SK-N-SH (cell line): ENCODE measurements at regions not wholly inside any gene's neighbourhood (a gene's known extent, or its start where the extent isn't known, plus 50 kb on each side); places are given as distances from the start of the nearest gene placed in this dataset.

Experiments used
- CTCF ChIA-PET: fragments of 300-600, 350-600 bp; formaldehyde crosslinking; extraction: SDS; loops from one replicate; lab custom pipeline; 2021; lab: Yijun Ruan, JAX
- POLR2A ChIA-PET: fragments of 350-600 bp; sonication (Branson Sonifier 250); formaldehyde crosslinking; extraction: SDS; loops from one replicate; lab custom pipeline; 2020; ENCODE audit warnings: antibody characterized with exemption, inconsistent platforms; lab: Yijun Ruan, JAX
- DNase-seq: peaks from one replicate; pipeline ENCODE4 v3.0.0; 2012
- H2AFZ ChIP-seq: fragments of 200-600 bp; sonication (generic); 2 replicates; pipeline ENCODE4 v1.8.1; 2016; ENCODE audit warnings: antibody characterized with exemption, mild to moderate bottlenecking, low read depth
- H3F3A ChIP-seq: fragments of 200-600 bp; sonication (generic); replicated peaks from 2 replicates; pipeline ENCODE3; 2016; ENCODE audit warnings: antibody characterized with exemption, mild to moderate bottlenecking; ENCODE audit not compliant: insufficient read depth
- H3K27ac ChIP-seq, 2 experiments: fragments of 200-500 bp in 1 of 2; fragments of 200-600 bp in 1 of 2; sonication (Bioruptor generic) in 1 of 2; sonication (generic), shearing (Covaris generic) in 1 of 2; 2 replicates each; pipeline versions ENCODE4 v1.5.1 to v1.6.1; 2014 to 2016; ENCODE audit warnings: low read depth in 2 of 2, inconsistent platforms in 1 of 2, low read length in 1 of 2, mild to moderate bottlenecking in 1 of 2, mixed read lengths in 1 of 2
- H3K27me3 ChIP-seq: fragments of 200-600 bp; sonication (generic), shearing (Covaris generic); 2 replicates; pipeline ENCODE4 v1.6.1; 2016; ENCODE audit warnings: mixed run types; ENCODE audit not compliant: insufficient read depth
- H3K36me3 ChIP-seq, 2 experiments: fragments of 200-500 bp in 1 of 2; fragments of 200-600 bp in 1 of 2; sonication (Bioruptor generic) in 1 of 2; sonication (generic) in 1 of 2; replicated peaks in 1 of 2; 2 replicates each; pipeline versions ENCODE3 to v1.5.1; 2014 to 2016; ENCODE audit warnings: low read length in 1 of 2, mild to moderate bottlenecking in 1 of 2; ENCODE audit not compliant: insufficient read depth in 2 of 2, control insufficient read depth in 1 of 2
- H3K4me1 ChIP-seq, 2 experiments: fragments of 200-500 bp in 1 of 2; fragments of 200-600 bp in 1 of 2; sonication (Bioruptor generic) in 1 of 2; sonication (generic), shearing (Covaris generic) in 1 of 2; 2 replicates each; pipeline versions ENCODE4 v1.5.1 to v1.6.1; 2014 to 2016; ENCODE audit warnings: low read depth in 1 of 2, low read length in 1 of 2, mixed run types in 1 of 2; ENCODE audit not compliant: insufficient read depth in 2 of 2, control insufficient read depth in 1 of 2
- H3K4me2 ChIP-seq: fragments of 200-600 bp; sonication (generic), shearing (Covaris generic); 2 replicates; pipeline ENCODE4 v1.6.1; 2017; ENCODE audit warnings: mixed run types
- H3K4me3 ChIP-seq, 2 experiments: fragments of 200-500 bp in 1 of 2; fragments of 200-600 bp in 1 of 2; sonication (Bioruptor generic) in 1 of 2; sonication (generic), shearing (Covaris generic) in 1 of 2; 2 replicates each; pipeline versions ENCODE4 v1.5.1 to v1.8.1; 2014 to 2016; ENCODE audit warnings: low read depth in 2 of 2, inconsistent platforms in 1 of 2, low read length in 1 of 2, mild to moderate bottlenecking in 1 of 2, mixed read lengths in 1 of 2, moderate library complexity in 1 of 2
- H3K79me2 ChIP-seq: fragments of 200-600 bp; sonication (generic); 2 replicates; pipeline ENCODE4 v1.8.1; 2017; ENCODE audit warnings: mild to moderate bottlenecking; ENCODE audit not compliant: insufficient read depth
- H3K9ac ChIP-seq: fragments of 200-600 bp; sonication (generic); 2 replicates; pipeline ENCODE4 v1.6.1; 2017; ENCODE audit warnings: mixed run types
- H3K9me2 ChIP-seq: fragments of 200-600 bp; sonication (generic); 2 replicates; pipeline ENCODE4 v1.6.1; 2017; ENCODE audit warnings: mixed run types
- H3K9me3 ChIP-seq: fragments of 200-600 bp; sonication (generic); 2 replicates; pipeline ENCODE4 v1.6.1; 2017; ENCODE audit warnings: mixed run types, mild to moderate bottlenecking, moderate library complexity
- H4K20me1 ChIP-seq: fragments of 200-600 bp; sonication (generic); 2 replicates; pipeline ENCODE4 v1.6.1; 2017; ENCODE audit warnings: mild to moderate bottlenecking, mixed run types; ENCODE audit not compliant: insufficient read depth
- CHD2 ChIP-seq: fragments of 150-350 bp; IDR thresholded peaks from 2 replicates; pipeline ENCODE4 v1.6.1; 2018; ENCODE audit warnings: low read length; ENCODE audit not compliant: partially characterized antibody
- EP300 ChIP-seq, 2 experiments: IDR thresholded peaks; 2 replicates each; pipeline versions ENCODE4 v1.4.0 to v1.6.1; 2012; ENCODE audit warnings: borderline replicate concordance in 1 of 2, low read depth in 1 of 2, low read length in 1 of 2
- EZH2phosphoT487 ChIP-seq: fragments of 200-600 bp; sonication (generic); IDR thresholded peaks from 2 replicates; pipeline ENCODE4 v1.6.1; 2017; ENCODE audit warnings: low read depth, mixed run types, mild to moderate bottlenecking, antibody characterized with exemption, moderate library complexity, borderline replicate concordance
- FOSL2 ChIP-seq: IDR thresholded peaks from 2 replicates; pipeline ENCODE4 v1.4.0; 2012; ENCODE audit warnings: low read depth, mild to moderate bottlenecking, moderate library complexity, borderline replicate concordance
- MXI1 ChIP-seq: IDR thresholded peaks from 2 replicates; pipeline ENCODE4 v1.6.1; 2012; ENCODE audit warnings: mild to moderate bottlenecking, low read depth, low read length, improper control_type of control experiment
- NFIC ChIP-seq: IDR thresholded peaks from 2 replicates; pipeline ENCODE4 v1.4.0; 2012; ENCODE audit warnings: borderline replicate concordance
- NRF1 ChIP-seq: IDR thresholded peaks from 2 replicates; pipeline ENCODE4 v1.6.1; 2012; ENCODE audit warnings: low read depth, mild to moderate bottlenecking, low read length
- RAD21 ChIP-seq: IDR thresholded peaks from 2 replicates; pipeline ENCODE4 v1.6.1; 2012; ENCODE audit warnings: mild to moderate bottlenecking, low read length
- RCOR1 ChIP-seq: fragments of 150-350 bp; IDR thresholded peaks from 2 replicates; pipeline ENCODE4 v1.6.1; 2017; ENCODE audit warnings: antibody characterized with exemption, low read length
- RFX5 ChIP-seq: IDR thresholded peaks from 2 replicates; pipeline ENCODE4 v1.6.1; 2012; ENCODE audit warnings: mild to moderate bottlenecking, improper control_type of control experiment, low read length
- RXRA ChIP-seq: IDR thresholded peaks from 2 replicates; pipeline ENCODE4 v1.4.0; 2012; ENCODE audit warnings: low read depth, mild to moderate bottlenecking, borderline replicate concordance
- SIN3A ChIP-seq: IDR thresholded peaks from 2 replicates; pipeline ENCODE4 v1.6.1; 2012; ENCODE audit warnings: low read depth, mild to moderate bottlenecking, low read length, moderate library complexity, borderline replicate concordance
- SMC3 ChIP-seq: IDR thresholded peaks from 2 replicates; pipeline ENCODE4 v1.6.1; 2012; ENCODE audit warnings: low read depth, low read length, improper control_type of control experiment
- TCF12 ChIP-seq: IDR thresholded peaks from 2 replicates; pipeline ENCODE4 v1.4.0; 2012
- TEAD4 ChIP-seq: IDR thresholded peaks from 2 replicates; pipeline ENCODE4 v1.4.0; 2012; ENCODE audit warnings: mild to moderate bottlenecking, borderline replicate concordance; ENCODE audit not compliant: insufficient read depth
- WGBS: methylation state at CpG from one replicate; pipeline ENCODE4 v1.1.6; 2017; ENCODE audit warnings: low lambda C conversion rate; 5-methylcytosine and 5-hydroxymethylcytosine counted together
- TF ChIP-seq, protein P1 (sequence below): IDR thresholded peaks from 2 replicates; pipeline ENCODE4 v1.6.1; 2012; ENCODE audit warnings: mild to moderate bottlenecking, low read depth, low read length, moderate library complexity
- TF ChIP-seq, protein P2 (sequence below): IDR thresholded peaks from 2 replicates; pipeline ENCODE4 v1.4.0; 2012; ENCODE audit warnings: low read depth, borderline replicate concordance
- TF ChIP-seq, protein P3 (sequence below): IDR thresholded peaks from 2 replicates; pipeline ENCODE4 v1.4.0; 2012; ENCODE audit warnings: low read depth
- TF ChIP-seq, protein P4 (sequence below): fragments of 150-350 bp; IDR thresholded peaks from 2 replicates; pipeline ENCODE4 v1.6.1; 2017; ENCODE audit warnings: antibody characterized with exemption, low read length, low read depth, borderline replicate concordance

DNA sequence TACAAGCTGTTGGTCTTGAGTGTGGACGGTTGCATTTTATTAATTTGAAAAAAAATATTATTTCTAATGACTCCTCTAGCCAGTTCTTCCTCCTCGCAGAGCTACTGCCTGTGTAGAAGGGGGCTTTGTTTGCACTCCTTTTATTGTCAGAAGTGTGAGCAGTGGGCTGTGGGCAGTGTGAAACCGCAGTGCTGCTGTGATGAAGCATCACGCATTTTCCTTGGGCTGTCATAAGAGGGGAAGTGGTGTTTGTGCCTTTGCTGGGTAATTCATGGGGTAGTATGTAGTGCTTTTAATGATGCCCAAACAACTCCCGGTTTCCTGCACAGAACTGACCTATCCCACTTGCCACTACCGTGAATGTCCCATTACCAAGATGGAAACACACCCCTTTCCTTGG, 357.3 kb downstream of the ZNF536 start:
- no peaks in the 10 kb centered on the region for H3K79me2 ChIP-seq
- H3F3A ChIP-seq: no peaks in the 10 kb centered on the region
- H3K27me3 ChIP-seq: no peaks in the 10 kb centered on the region
- TF ChIP-seq, protein P1, sequence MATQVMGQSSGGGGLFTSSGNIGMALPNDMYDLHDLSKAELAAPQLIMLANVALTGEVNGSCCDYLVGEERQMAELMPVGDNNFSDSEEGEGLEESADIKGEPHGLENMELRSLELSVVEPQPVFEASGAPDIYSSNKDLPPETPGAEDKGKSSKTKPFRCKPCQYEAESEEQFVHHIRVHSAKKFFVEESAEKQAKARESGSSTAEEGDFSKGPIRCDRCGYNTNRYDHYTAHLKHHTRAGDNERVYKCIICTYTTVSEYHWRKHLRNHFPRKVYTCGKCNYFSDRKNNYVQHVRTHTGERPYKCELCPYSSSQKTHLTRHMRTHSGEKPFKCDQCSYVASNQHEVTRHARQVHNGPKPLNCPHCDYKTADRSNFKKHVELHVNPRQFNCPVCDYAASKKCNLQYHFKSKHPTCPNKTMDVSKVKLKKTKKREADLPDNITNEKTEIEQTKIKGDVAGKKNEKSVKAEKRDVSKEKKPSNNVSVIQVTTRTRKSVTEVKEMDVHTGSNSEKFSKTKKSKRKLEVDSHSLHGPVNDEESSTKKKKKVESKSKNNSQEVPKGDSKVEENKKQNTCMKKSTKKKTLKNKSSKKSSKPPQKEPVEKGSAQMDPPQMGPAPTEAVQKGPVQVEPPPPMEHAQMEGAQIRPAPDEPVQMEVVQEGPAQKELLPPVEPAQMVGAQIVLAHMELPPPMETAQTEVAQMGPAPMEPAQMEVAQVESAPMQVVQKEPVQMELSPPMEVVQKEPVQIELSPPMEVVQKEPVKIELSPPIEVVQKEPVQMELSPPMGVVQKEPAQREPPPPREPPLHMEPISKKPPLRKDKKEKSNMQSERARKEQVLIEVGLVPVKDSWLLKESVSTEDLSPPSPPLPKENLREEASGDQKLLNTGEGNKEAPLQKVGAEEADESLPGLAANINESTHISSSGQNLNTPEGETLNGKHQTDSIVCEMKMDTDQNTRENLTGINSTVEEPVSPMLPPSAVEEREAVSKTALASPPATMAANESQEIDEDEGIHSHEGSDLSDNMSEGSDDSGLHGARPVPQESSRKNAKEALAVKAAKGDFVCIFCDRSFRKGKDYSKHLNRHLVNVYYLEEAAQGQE: no peak
- TF ChIP-seq, protein P2, sequence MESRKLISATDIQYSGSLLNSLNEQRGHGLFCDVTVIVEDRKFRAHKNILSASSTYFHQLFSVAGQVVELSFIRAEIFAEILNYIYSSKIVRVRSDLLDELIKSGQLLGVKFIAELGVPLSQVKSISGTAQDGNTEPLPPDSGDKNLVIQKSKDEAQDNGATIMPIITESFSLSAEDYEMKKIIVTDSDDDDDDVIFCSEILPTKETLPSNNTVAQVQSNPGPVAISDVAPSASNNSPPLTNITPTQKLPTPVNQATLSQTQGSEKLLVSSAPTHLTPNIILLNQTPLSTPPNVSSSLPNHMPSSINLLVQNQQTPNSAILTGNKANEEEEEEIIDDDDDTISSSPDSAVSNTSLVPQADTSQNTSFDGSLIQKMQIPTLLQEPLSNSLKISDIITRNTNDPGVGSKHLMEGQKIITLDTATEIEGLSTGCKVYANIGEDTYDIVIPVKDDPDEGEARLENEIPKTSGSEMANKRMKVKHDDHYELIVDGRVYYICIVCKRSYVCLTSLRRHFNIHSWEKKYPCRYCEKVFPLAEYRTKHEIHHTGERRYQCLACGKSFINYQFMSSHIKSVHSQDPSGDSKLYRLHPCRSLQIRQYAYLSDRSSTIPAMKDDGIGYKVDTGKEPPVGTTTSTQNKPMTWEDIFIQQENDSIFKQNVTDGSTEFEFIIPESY: no peak
- TF ChIP-seq FOSL2 (no peak), TEAD4 (no peak), RCOR1 (no peak), NRF1 (no peak), NFIC (no peak), TCF12 (no peak), RFX5 (no peak), MXI1 (no peak), EZH2phosphoT487 (no peak), CHD2 (no peak), RXRA (no peak), SMC3 (no peak), EP300 (IDR thresholded peaks at IDR 0.05; ENCODE audit: borderline replicate concordance in 1 of 2, low read depth in 1 of 2, low read length in 1 of 2) (no peak), SIN3A (no peak), RAD21 (no peak)
- TF ChIP-seq, protein P3, sequence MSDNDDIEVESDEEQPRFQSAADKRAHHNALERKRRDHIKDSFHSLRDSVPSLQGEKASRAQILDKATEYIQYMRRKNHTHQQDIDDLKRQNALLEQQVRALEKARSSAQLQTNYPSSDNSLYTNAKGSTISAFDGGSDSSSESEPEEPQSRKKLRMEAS: no peak
- TF ChIP-seq, protein P4, sequence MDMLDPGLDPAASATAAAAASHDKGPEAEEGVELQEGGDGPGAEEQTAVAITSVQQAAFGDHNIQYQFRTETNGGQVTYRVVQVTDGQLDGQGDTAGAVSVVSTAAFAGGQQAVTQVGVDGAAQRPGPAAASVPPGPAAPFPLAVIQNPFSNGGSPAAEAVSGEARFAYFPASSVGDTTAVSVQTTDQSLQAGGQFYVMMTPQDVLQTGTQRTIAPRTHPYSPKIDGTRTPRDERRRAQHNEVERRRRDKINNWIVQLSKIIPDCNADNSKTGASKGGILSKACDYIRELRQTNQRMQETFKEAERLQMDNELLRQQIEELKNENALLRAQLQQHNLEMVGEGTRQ: no peak
- no peaks in the 10 kb centered on the region for H3K36me3 ChIP-seq
- H3K9me2 ChIP-seq: no peaks in the 10 kb centered on the region
- no peak overlapping the region for H2AFZ ChIP-seq
- no peak overlapping the region for H3K4me3 ChIP-seq
- peaks cover 0 to 10% of the 10 kb centered on the region in 2 experiments; a peak in 1 of 4 replicates for H3K4me1 ChIP-seq
- ChIA-PET CTCF (interaction anchor here (1.0 kb wide), 1 partner anchor 10 kb away, joined by 3 read pairs; no protein-coding TSS in a partner anchor), POLR2A (no interaction called here)
- H3K9me3 ChIP-seq: no peaks in the 10 kb centered on the region
- H4K20me1 ChIP-seq: no peaks in the 10 kb centered on the region
- no peak overlapping the region for H3K27ac ChIP-seq
- H3K9ac ChIP-seq: no peak overlapping the region
- no peak overlapping the region for H3K4me2 ChIP-seq
- DNase-seq: no peak
- 24% methylated on average over 6 of the region's 6 CpGs for WGBS
